Limb (tissue), 2 donors: ENCODE measurements at regions not wholly inside any gene's neighbourhood (a gene's known extent, or its start where the extent isn't known, plus 50 kb on each side); places are given as distances from the start of the nearest gene placed in this dataset.
"Not testable (repeated sequence)": the region's sequence is repeated elsewhere in the genome, so short reads cannot be mapped to it uniquely, and the experiment has no call there.

ENCODE experiments used
- DNase-seq, 2 donors: peaks; one replicate each; pipeline ENCODE4 v3.0.0-alpha.2; 2016; ENCODE audit errors: extremely low spot score in 2 of 2

DNA sequence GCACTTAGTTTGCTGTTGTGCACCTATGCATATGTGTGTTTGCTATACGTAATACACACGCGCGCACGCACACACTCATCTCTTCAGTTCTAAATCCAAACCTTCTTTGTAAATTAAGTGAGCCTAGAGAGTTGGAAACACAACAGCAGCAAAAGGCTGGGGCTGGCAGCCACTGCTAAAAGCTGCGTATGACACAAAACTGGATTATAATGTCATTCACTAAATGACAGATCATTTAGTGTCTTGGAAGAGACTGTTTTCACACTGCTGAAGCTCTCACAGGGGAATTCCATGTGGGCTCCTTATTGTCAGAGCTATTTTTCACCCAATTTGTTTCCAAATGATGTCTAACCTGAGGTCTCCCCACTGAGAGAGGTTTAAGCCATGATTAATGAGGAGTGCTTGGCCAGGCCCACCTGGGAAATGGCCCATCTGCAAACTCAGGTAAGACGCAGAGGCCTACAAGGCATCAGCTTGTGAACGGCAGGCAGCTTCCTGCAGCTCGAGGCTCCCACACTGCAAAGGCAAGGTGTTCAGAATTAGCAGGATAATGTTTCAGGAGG, 94.2 kb downstream of the OLIG3 start:
- DNase-seq: no peak

DNA sequence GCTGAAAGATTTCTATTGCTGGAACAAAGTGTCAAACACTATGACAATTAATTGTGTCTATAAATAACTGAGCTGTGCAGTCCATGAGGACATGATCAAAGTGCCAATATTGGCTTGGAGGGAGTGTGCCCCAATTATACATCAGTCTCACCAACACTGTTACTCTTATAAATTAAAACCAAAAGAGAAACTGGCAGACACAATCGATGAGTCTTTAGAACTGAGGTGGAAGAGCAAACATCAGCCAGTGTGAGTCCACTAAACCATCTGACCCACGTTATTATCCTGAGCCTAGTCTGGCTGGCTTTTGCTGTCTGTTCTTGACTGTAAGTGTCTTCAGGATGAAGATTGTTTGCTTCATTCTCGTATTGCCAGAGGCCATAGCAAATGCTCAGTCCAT, 98.9 kb downstream of the OLIG3 start:
- DNase-seq: no peak

DNA sequence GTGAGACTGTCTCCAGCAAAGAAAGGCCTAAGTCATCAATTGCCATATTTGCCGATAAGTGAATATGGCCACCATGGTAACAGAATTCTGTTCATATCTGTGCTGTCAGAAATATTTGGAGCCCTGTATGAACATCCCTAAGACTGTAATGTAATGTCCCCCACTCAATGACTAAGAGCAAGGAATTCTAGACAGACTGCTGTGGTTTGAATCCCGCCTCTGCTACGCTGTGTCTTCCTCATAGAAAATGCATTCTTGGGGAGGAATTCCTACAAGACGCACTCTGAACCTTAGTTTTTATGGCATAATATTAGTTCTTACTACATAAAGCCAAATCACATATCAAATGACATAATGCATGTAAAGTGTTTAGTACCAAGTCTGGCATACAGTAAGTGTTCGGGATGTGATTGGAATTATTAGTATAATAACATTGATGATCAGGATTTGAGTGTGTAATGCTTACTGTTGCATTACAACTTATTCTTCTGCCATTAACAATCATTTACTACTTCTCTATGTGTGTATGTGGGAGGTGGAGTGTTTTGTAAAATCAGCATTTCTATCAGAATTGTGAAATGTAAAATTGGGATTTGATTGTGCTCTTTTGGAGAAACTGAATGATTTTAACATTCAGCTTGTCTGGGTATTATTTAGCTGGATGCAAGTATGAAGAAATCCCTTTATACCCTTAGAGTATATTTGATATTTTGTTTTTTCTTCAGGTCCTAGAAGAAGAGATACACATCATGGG, 103.0 kb downstream of the OLIG3 start:
- DNase-seq: no peak

DNA sequence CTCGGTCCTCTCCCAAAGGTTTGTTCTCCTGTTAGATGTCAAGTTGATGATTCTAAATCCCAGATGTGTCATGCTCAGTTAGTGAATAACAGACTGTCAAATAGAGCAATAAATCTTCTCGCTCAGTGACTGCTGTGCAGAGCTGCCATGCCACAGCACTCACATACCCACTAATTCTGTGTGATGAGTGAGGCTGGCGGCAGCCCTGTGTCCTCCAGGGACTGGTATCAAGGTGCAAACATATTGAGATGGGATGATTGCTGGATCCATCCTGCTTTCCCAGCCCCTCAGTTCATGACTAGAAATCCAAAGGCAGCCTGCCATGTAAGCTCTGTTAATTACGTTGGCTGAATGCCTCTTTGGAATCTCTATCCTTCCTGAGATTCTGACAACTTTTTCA, 103.9 kb downstream of the OLIG3 start:
- no peak for DNase-seq

DNA sequence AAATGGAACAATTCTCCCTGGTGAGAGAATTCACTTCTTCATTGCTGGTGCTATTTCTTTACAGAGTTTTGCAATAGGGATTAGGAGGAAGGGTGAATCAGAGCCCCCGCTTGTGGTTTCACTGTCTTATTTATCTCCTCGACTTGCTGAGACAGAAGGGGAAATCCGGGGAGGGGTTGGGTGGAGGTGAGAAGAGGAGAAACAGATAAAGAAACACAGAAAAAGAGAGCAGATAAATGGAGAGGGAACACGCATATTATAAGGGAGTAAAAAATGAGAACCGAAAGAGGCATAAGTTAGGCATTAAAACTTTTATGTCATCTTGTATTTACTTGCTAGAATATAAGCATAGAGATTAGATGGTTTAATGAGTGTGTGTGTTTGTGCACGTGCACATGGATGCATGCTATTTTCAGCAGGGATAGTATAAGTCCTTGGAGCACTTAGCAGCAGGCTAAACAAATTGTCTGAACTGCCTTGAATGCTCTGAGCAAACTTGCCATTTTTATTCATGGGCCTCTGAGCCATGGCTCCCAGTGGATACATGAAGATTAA, 105.0 kb downstream of the OLIG3 start:
- no peak for DNase-seq

DNA sequence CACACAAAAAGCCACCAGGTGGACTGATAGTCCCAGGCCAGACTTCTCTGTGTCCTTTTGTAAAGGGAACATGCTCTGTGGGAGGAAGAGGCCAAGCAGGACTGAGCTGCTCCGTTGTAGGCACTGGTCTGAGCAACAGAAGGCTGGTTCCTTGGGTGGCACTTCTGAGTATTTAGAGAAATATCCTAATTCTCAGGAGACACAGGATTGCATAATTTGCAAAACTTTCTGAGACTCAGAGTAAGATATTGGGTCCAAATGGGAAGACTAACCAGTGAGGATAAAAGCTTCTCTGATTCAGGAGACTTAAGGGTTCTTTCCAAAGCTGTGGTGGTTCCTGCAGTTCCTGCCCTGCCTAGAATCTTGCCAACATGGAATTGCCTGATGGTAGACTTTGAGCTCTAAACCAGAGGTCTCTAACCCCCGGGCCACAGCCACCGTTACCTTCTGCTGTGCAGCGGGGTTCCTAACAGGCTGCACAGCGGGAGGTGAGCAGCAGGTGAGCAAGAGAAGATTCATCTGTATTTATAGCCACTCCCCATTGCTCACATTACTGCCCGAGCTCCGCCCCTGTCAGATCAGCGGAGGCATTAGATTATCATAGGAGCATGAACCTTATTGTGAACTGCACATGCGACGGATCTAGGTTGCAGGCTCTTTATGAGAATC, 107.0 kb downstream of the OLIG3 start:
- no peak for DNase-seq

DNA sequence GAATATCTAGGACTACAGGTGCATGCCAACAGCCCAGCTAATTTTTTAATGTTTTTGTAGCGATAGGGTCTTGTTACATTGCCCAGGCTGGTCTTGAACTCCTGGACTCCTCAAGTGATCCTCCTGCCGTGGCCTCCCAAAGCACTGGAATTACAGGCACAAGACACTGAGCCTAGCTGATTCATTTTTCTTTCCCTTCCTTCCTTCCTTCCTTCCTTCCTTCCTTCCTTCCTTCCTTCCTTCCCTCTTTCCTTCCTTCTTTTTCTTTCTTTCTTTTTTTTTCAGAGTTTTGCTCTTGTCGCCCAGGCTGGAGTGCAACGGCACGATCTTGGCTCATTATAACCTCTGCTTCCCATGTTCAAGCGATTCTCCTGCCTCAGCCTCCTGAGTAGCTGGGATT, 110.9 kb downstream of the OLIG3 start:
- not testable (repeated sequence) for DNase-seq

DNA sequence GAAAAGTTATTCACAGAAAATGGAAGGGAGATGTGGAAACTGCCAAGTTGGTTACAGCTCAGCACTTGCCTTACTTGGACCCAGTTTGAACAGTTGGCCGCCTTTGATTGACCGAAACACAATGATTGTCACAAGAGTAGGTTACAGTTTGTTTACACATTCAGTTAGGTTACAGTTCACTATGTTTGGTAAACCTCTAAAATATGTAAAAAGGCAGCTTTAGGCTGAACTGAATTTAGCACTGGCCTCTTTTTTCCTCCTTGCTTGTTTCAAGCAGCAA, 116.2 kb downstream of the OLIG3 start:
- DNase-seq: no peak

DNA sequence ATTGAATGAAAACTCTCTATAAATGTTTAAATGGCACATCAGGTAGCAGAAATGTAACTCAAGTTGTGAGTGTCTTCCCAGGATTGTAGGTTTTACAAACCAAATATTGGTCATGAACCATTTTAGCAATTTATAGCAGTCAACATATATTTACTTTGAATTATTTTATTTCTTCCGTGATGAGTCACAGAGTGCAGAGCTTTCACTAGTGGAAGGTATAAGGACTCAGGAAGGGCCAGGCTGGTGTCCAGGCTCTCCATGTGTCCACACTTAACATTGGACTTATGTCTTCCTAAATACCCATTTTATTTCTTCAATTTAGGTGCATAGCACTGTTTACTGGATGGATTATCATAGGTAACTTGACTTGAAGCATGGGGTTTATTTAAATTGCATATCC, 120.9 kb downstream of the OLIG3 start:
- no peak for DNase-seq

DNA sequence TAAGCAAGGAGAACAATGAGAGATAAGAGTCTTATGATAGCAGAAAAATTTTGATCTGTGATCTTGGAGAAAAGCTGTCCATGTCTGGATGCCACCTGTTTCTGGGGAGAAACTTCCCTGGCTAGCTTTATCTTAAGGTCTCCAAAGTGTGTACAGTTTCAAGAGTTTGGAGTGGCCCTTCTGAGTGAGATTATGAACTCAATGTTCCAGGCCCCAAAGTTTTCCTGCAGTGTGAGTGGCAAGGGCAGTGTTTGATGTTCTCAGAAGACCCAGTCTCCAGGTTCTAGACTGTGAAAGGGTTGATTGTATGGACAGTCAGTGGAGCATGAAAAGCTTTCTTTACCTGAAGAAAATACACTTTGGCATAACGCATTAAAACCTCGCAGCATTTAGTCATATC, 121.7 kb downstream of the OLIG3 start:
- no peak for DNase-seq

DNA sequence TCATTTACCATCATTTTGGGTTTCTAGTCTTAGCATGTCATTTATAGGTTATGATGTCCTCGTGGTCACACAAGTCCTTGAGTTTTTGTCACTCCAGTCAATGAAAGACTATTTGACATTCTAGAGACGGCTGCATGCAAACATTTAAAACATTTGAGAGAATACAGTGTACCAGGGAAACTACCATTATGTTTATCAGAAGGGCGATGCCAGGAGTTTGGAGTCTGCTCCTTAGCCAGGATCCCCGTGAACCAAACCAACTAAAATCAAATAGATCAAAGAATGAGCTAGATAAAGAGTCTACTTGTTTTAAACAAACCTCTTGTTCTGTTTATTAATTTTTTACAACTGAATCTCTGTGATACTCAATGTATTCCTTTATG, 122.6 kb downstream of the OLIG3 start:
- DNase-seq: no peak

DNA sequence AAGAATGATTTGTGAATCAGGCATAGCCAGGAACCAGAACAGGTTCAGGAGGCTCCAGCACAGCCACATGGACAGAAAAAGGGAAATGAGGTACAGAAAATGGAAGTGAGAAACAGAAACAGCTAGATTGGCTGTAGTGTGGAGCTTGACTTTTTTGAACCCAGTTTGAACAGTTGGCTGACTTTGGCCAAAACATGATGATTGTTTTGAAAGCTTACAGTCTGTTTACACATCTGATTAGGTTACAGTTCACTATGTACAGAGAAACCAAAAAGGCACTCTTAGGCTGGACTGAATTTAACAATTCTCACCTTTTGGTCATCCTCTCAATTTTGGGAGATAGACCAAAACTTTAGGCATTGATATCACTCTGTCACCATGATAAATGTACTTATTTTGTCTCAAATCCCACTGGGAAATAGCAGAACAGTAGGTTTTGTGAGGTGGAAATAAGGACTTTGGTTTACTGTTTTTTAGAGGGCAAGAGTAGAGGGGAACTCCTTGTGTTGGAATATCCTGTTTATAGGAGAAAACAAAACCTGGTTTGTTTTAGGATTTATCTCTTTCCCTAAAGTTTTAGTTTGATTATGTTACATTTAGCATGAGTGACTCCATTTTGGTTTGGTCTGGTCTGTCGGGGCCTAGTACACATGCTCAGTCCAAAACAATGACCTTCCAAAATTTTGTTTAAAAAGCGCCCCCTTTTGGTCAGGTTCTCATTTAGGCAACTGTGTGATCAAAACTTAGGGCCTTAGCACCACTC, 123.1 kb downstream of the OLIG3 start:
- DNase-seq: no peak

DNA sequence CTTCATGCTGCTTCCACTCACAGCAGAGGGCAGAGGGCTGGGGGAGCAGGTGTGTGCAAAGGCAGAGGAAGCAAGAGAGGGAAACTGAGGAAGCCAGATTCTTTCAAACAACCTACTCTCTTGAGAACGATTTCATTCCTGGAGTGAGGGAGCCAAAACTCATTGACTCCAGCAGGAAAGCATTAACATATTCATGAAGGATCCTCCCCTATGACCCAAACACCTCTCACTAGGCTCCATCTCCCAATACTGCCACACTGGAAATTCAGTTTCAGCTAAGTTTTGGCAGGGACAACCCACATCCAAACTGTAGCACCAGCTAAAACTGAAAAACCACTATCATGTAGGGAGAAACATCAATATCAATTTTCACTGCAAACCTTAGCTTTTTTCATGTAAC, 125.1 kb downstream of the OLIG3 start:
- DNase-seq: no peak

DNA sequence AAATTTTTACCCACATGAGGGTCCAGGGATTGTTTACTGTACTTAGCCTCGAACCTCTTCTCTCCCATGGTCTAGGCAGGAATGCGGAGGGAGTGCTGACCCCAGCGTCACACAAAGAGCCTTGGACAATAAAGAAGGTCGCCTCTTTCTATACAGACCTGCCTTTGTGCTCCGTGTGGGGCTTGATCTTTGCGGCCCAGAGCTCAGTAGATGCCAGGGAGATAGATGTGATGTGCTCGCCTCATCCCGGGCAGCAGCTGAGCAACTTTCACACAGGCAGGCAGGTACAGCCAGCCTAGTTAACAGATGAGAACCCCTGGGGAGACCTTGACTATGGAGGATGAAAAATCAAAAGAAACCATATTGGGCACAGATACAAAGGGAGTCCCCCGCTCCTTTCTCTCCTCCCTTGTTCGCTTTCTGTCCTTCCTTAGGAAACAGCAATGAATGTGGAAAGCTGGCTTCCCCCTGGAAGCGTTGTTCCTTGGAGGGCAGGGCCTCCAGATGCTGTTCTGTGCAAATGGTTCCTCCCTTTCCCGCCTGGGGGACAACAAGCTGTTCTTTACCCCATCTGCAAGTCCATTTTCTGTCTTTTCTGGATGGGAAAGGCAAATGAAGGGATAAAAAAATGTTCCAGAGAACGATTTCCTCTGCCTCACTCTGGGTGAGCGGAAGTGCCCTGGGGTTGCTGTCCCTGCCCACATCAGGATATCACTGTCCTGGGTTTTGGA, 128.3 kb downstream of the OLIG3 start:
- DNase-seq: no peak

DNA sequence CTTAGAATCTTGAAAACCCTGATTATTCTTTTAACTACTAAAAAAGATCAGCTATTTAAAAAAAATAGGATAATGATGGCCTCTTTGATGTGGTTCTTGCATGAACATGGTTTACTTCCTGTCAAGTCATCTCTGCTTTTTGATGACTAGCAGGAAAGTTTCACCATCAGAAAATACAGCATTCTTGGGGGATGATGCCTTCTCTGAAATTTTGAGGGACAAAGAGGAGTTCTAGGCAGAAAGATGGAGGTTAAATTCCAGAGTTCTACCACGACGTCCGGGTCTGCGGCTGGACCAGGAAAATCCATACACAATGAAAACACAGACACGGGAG, 130.4 kb downstream of the OLIG3 start:
- DNase-seq: no peak

DNA sequence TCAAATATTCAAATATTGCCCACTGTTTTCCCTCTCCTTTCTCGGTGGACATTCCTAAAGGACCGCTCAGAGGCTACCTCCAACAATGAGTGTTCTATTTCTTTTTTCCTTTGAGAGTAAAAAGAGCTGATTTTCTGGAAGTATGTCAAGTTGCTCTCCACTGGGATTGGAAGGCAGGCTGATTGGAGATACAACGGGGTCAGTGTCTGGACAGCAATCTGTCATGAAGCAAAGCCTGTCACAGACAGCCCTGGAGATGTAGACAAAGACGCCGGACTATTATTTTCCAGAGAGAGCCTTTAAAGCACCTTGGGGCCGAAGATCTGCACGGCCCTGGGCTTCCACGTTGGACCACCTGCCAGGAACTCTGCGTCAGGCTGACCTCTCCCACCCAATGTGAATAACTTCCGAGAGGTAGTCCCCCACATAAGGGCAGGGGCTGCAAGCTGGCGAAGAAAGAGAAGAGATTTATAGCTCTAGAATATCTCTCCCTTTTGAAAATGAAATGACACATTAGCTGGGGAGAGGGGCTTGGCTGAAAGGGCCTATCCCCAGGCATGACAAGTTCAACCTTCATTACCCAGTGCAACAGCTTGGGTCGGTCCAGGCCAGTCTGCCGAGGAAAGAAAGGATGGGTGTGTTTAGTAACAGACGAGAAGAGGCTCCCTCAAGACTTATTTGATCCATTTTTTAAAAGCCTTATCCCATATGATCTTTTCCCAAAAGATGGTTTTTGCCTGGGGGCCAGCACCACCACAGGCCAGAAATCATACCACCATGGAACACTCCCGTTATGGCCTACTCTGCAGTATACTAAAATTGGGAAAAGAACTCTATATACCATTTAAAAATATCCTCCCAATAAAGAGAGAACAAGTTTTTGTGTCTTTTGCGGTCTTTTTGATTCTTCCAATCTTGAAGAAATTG, 131.1 kb downstream of the OLIG3 start:
- no peak for DNase-seq

DNA sequence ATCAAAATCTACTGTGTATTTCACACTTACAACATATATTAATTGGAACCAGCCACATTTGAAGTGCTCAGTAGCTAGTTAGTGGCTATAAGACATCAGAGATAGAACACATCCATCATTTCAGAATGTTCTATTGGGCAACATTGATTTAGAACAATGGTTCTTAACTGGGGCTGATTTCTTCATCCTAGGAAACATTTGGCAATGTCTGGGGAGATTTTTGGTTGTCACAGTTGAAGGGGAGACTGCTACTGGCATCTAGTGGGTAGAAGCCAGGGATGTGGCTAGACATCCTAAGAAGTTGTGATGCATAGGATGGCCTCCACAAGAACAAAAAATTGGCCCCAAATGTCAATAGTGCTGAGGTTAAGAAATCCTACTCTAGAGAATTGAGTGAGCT, 132.5 kb downstream of the OLIG3 start:
- DNase-seq: no peak

DNA sequence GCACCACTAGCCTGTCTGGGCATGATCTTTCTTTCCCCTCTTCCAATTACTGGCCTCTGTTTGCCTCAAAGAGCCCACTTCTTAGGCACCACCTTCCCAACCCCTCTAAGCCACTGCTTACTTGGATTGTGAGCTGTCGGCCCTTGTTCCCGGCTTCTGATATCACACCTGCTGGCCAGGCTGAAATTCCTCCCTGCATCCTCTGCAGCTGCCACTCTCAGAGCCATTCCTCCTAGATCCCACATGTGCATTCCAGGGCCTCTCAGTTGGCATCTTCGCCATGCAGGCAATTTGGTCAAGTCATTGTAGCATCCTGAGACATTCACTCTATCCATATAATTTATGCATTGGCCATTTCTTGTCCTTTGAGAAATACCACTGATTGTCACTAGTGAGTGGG, 135.9 kb downstream of the OLIG3 start:
- no peak for DNase-seq

DNA sequence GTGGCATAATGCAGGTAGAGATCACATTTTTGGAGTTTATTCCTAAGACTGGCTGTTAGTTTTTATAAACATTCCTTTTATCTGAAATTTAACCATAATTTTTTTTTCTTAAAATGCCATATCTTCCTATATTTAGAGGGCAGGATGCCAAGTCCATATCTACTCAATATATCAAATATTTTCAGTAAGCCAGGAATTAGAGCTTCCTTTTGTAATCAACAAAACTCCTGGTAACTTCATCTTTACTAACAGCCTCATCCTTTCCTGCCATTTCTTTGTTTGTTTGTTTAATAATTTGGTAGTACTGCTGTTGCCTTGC, 136.3 kb downstream of the OLIG3 start:
- no peak for DNase-seq

DNA sequence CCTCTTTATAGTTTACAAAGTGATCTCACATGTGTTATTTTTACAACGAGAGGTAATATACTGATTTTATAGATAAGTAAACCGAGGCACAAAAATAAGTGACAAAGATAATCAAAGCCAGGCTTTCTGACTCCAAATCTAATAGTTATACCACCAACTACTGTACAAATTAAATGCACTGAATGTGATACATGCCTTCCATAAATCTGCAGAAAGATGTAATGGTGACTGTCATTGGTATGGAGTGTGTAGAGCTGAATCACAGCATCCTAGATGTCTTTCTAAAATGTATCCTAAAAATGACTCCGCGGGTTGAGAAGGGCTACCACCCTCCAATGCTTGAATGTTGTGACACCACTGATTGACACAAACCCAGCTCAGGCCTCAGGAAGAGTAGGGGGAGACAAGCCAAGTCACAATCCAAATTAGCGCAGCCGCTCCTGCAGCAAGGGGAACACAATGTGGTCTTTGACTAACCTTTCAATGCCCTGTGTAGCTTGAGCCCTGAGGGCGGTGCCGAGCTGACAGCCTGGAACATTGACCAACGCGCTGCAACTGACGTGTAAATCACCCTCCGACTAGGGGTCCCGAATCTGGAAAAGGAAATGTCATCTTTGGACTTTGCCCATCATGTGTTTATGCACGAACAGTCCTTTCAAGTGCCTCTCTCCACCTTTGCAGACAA, 136.8 kb downstream of the OLIG3 start:
- DNase-seq: no peak
